AG04449 (cell line): ENCODE measurements at regions not wholly inside any gene's neighbourhood (a gene's known extent, or its start where the extent isn't known, plus 50 kb on each side); places are given as distances from the start of the nearest gene placed in this dataset.
"Not testable (repeated sequence)": the region's sequence is repeated elsewhere in the genome, so short reads cannot be mapped to it uniquely, and the experiment has no call there.

ENCODE experiments used
- CTCF ChIA-PET: fragments of 350-600 bp; formaldehyde crosslinking; extraction: SDS; loops from one replicate; lab custom pipeline; 2021; ENCODE audit warnings: antibody characterized with exemption; lab: Yijun Ruan, JAX
- POLR2A ChIA-PET: fragments of 400-600, 350-600 bp; formaldehyde crosslinking; extraction: SDS; loops from one replicate; lab custom pipeline; 2020; ENCODE audit warnings: antibody characterized with exemption, inconsistent platforms; lab: Yijun Ruan, JAX
- DNase-seq: peaks from one replicate; pipeline ENCODE4 v3.0.0-alpha.2; 2010; ENCODE audit warnings: low read depth, low spot score
- H3K4me3 ChIP-seq: 2 replicates; pipeline ENCODE4 v1.5.1; 2011; ENCODE audit warnings: low read depth, mild to moderate bottlenecking, control low read depth, low read length
- TF ChIP-seq, protein P1 (sequence below): IDR thresholded peaks from one replicate; pipeline ENCODE4 v1.5.1; 2011; ENCODE audit warnings: mild to moderate bottlenecking, moderate library complexity, low read length, control low read depth, inconsistent platforms; ENCODE audit not compliant: insufficient read depth; ENCODE audit errors: missing control alignments

DNA sequence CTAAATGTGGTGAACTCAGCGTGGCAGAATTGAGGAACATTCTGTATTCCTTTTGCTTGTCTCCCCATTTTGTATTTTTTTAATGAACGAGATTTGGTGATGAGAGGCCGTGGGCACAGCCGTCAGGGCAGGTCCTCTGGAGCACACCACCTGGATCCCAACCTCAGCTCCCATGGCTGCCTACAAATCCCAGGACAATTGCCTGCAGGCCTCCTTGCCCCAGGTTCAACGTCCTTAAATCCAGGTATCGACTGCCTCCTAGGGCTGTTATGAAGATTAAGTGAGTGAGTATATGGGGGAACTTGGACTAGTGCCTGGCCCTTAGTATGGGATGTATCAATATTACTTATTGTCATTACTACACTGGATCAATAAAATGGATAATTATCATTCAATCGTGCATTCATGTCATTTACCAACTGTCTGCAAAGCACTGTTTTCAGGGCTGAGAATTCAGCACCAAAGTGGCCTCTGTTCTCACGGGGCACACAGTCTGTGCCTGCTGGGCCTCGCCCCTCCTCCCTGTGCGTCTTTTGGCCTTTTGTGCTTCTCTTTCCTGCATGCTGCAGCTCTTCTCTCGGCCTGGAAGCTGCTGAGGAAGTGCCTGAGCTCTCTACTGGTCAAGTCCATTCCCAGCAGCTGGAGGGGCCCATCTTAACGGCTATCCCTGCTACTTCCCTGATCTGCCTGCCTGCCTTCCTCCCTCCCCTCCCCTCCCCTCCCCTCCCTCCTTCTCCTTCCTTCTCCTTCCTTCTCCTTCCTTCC is 1343.7 kb downstream of the BRD1 start:
- CTCF ChIA-PET = no interaction called here
- no peak for DNase-seq

DNA sequence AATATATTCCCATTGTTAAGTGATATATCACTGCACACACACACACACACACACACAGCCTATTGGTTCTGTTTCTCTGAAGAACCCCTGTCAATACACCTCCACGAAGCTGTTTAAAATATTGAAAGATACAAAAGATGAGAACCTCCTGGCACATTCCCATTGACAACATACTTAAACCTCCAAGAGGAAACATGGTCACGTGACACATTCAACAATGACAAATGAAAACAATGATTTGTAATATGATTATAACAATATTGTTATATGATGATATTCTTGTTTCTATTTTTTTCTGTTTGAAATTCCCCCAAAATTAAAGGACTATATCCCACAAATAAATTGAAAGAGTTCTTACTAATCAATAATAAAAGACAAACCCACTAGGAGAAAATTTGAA is 1344.9 kb downstream of the BRD1 start:
- H3K4me3 ChIP-seq = no peak overlapping the region
- no peak for DNase-seq
- TF ChIP-seq, protein P1, sequence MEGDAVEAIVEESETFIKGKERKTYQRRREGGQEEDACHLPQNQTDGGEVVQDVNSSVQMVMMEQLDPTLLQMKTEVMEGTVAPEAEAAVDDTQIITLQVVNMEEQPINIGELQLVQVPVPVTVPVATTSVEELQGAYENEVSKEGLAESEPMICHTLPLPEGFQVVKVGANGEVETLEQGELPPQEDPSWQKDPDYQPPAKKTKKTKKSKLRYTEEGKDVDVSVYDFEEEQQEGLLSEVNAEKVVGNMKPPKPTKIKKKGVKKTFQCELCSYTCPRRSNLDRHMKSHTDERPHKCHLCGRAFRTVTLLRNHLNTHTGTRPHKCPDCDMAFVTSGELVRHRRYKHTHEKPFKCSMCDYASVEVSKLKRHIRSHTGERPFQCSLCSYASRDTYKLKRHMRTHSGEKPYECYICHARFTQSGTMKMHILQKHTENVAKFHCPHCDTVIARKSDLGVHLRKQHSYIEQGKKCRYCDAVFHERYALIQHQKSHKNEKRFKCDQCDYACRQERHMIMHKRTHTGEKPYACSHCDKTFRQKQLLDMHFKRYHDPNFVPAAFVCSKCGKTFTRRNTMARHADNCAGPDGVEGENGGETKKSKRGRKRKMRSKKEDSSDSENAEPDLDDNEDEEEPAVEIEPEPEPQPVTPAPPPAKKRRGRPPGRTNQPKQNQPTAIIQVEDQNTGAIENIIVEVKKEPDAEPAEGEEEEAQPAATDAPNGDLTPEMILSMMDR = no peak
- ChIA-PET CTCF (no interaction called here), POLR2A (no interaction called here)

More for the DNA sequence above, 1343.7 kb downstream of the BRD1 start:
- POLR2A ChIA-PET = no interaction called here
- H3K4me3 ChIP-seq = no peak overlapping the region
- TF ChIP-seq, protein P1 = no peak

DNA sequence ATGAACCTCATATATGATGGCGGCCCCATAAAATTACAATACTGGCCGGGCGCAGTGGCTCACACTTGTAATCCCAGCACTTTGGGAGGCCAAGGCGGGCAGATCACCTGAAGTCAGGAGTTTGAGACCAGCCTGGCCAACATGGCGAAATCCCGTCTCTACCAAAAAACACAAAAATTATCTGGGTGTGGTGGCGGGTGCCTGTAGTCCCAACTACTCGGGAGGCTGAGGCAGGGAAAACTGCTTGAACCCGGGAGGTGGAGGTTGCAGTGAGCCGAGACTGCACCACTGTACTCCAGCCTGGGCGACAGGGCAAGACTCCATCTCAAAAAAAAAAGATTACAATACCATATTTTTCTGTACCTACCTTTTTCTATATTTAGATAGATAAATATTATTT is 1345.5 kb downstream of the BRD1 start:
- H3K4me3 ChIP-seq, DNase-seq, CTCF ChIA-PET, POLR2A ChIA-PET: not testable (repeated sequence)

DNA sequence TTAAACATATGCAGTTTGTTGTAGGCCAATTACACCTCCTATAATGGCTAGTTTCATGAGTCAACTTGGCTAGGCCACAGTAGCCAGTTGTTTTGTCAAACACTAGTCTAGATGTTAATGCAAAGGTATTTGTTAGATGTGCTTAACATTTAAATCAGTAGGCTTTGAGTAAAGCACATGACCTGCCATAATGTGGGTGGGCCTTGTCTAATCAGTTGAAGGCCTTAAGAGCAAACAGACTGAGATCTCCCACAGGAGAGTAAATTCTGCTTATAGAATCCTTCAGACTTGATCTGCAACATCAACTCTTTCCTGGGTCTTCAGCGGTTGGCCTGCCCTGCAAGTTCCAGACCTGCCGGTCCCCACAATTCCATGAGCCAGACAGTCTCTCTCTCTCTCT is 1345.9 kb downstream of the BRD1 start:
- POLR2A ChIA-PET = no interaction called here
- no peak for DNase-seq
- no peak overlapping the region for H3K4me3 ChIP-seq
- CTCF ChIA-PET = no interaction called here
- TF ChIP-seq, protein P1 = no peak

DNA sequence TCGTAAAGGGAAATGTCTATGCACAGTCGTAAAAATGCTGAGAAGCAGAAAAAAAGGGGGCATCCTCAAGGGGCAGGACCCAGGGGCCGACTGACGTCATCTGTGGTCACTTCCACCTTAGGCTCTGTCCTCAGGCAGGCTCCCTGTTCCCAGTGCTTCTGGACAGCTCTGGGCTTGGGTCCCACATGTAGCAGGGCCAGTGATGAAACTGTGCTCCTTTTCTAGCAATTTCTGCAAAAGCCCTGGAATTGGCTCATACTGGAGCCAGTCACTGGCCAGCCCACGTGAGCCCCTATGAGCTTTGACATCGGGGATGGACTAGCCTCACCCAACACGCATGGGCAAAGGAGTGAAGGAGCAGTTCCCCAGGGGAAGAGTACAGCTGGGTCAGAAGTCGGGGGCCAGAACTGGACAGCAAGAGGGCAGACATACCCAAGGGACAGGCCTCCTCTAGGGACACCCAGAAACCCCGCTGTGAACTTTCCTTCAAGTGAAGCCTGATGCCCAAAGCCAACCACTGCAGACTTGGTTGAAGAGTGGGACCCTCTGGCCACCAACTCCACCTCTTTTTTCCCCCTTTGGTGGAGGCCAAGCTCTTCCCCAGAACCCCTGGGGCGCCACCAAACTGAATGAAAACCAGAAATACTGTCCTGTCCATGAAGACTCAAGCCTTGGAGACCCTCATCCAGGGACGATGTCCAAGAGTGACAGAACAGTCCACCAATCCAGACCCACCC is 1349.0 kb downstream of the BRD1 start:
- ChIA-PET POLR2A (no interaction called here), CTCF (no interaction called here)
- H3K4me3 ChIP-seq = no peak overlapping the region
- TF ChIP-seq, protein P1 = no peak
- no peak for DNase-seq

DNA sequence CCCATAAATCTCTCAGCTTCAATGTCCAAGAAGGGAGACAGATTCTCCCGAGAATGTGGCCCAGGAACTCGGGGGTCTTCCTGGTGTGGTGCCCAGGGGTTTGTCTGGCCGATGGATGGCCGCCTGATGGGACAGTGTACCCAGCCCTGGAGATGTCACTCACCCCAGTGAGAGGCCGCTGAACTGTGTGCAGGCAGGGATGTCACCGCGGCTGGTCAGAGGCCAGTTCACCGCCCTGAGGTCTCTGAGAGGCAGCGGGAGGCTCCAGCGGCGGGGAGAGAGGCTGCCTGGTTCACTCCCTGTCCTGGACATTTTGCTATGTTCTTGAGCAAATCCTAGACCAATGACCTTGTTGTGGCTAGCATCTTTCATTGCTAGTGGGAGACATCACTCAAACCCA is 1349.5 kb downstream of the BRD1 start:
- ChIA-PET POLR2A (no interaction called here), CTCF (no interaction called here)
- TF ChIP-seq, protein P1 = no peak
- DNase-seq = no peak
- H3K4me3 ChIP-seq = no peak overlapping the region
